GM18507 (cell line): ENCODE measurements at regions not wholly inside any gene's neighbourhood (a gene's known extent, or its start where the extent isn't known, plus 50 kb on each side); places are given as distances from the start of the nearest gene placed in this dataset.

Experiments used
- DNase-seq: peaks from one replicate; pipeline ENCODE4 v3.0.0; 2011; ENCODE audit warnings: low read depth; ENCODE audit not compliant: insufficient read length; ENCODE audit errors: extremely low spot score
- FAIRE-seq: peaks from 2 replicates; lab custom pipeline; 2011; peaks lifted over from hg19 to GRCh38; lab: Jason Lieb, UNC

GRCh38 chr12:43105426-43105981 lies 446.5 kb downstream of the ADAMTS20 start:
- DNase-seq (no peak), FAIRE-seq (no peak)

- no peak for FAIRE-seq
- no peak for DNase-seq
Measured at GRCh38 chr12:43104494-43104893, 447.5 kb downstream of the ADAMTS20 start.

- DNase-seq (no peak), FAIRE-seq (no peak)
Measured at GRCh38 chr12:43103866-43104265, 448.1 kb downstream of the ADAMTS20 start.

GRCh38 chr12:43102546-43103264 lies 449.3 kb downstream of the ADAMTS20 start:
- FAIRE-seq (no peak), DNase-seq (no peak)

- no peak for FAIRE-seq
Measured at GRCh38 chr12:43100231-43100630, 451.8 kb downstream of the ADAMTS20 start.

GRCh38 chr12:43099691-43100163 lies 452.3 kb downstream of the ADAMTS20 start:
- no peak for FAIRE-seq
- DNase-seq = no peak

More at GRCh38 chr12:43100231-43100630, 451.8 kb downstream of the ADAMTS20 start:
- no peak for DNase-seq

GRCh38 chr12:43098766-43099550 lies 453.0 kb downstream of the ADAMTS20 start:
- no peak for DNase-seq
- no peak for FAIRE-seq

GRCh38 chr12:43098071-43098470 lies 453.9 kb downstream of the ADAMTS20 start:
- no peak for FAIRE-seq

GRCh38 chr12:43097471-43097870 lies 454.5 kb downstream of the ADAMTS20 start:
- no peak for DNase-seq
- FAIRE-seq = no peak

More at GRCh38 chr12:43098071-43098470, 453.9 kb downstream of the ADAMTS20 start:
- no peak for DNase-seq

GRCh38 chr12:43095669-43096280 lies 456.2 kb downstream of the ADAMTS20 start:
- DNase-seq (no peak), FAIRE-seq (no peak)

GRCh38 chr12:43094886-43095575 lies 457.0 kb downstream of the ADAMTS20 start:
- FAIRE-seq (no peak), DNase-seq (no peak)

GRCh38 chr12:43090981-43091380 lies 461.0 kb downstream of the ADAMTS20 start:
- no peak for DNase-seq
- FAIRE-seq = no peak

- FAIRE-seq (no peak), DNase-seq (no peak)
Measured at GRCh38 chr12:43087195-43088091, 464.6 kb downstream of the ADAMTS20 start.

- no peak for FAIRE-seq
- no peak for DNase-seq
Measured at GRCh38 chr12:43079476-43079875, 472.5 kb downstream of the ADAMTS20 start.

- DNase-seq (no peak), FAIRE-seq (no peak)
Measured at GRCh38 chr12:43078976-43079375, 473.0 kb downstream of the ADAMTS20 start.

GRCh38 chr12:43072431-43072830 lies 479.6 kb downstream of the ADAMTS20 start:
- FAIRE-seq (no peak), DNase-seq (no peak)

- DNase-seq = no peak
- FAIRE-seq = no peak
Measured at GRCh38 chr12:43069768-43070221, 480.2 kb upstream of the PRICKLE1 start.

- FAIRE-seq (no peak), DNase-seq (no peak)
Measured at GRCh38 chr12:43066471-43066870, 476.9 kb upstream of the PRICKLE1 start.
